GM12872 (cell line): ENCODE measurements at regions not wholly inside any gene's neighbourhood (a gene's known extent, or its start where the extent isn't known, plus 50 kb on each side); places are given as distances from the start of the nearest gene placed in this dataset.

Source experiments
- CTCF ChIP-seq: IDR thresholded peaks from 3 replicates; pipeline ENCODE4 v1.5.1; 2011; ENCODE audit warnings: low read depth, mild to moderate bottlenecking, low read length, moderate library complexity; ENCODE audit not compliant: insufficient read depth

- no peak for TF ChIP-seq CTCF
Observed at GRCh38 chr18:59814891-59815290, 84.9 kb upstream of the PMAIP1 start.

GRCh38 chr18:59813942-59814341 lies 85.9 kb upstream of the PMAIP1 start:
- no peak for TF ChIP-seq CTCF

- no peak for TF ChIP-seq CTCF
Observed at GRCh38 chr18:59810735-59811520, 88.9 kb upstream of the PMAIP1 start.

- TF ChIP-seq CTCF: no peak
Observed at GRCh38 chr18:59810183-59810582, 89.6 kb upstream of the PMAIP1 start.

- no peak for TF ChIP-seq CTCF
Observed at GRCh38 chr18:59802031-59802430, 97.8 kb upstream of the PMAIP1 start.

- TF ChIP-seq CTCF: no peak
Observed at GRCh38 chr18:59801576-59801975, 98.2 kb upstream of the PMAIP1 start.

- TF ChIP-seq CTCF: no peak
Observed at GRCh38 chr18:59800897-59801296, 98.9 kb upstream of the PMAIP1 start.
